Lung (tissue), 11 donors: ENCODE measurements at regions not wholly inside any gene's neighbourhood (a gene's known extent, or its start where the extent isn't known, plus 50 kb on each side); places are given as distances from the start of the nearest gene placed in this dataset.

ENCODE experiments used
- ATAC-seq: fragments of 200-7000 bp; cut with Tn5 transposase; one replicate; pipeline ENCODE4 v1.9.1; 2020; ENCODE audit warnings: moderate number of reproducible peaks; ENCODE audit not compliant: insufficient read depth, low FRiP score
- DNase-seq, 3 donors: peaks; one replicate each; pipeline ENCODE4 v3.0.0-alpha.2; 2013 to 2017
- H3K27ac ChIP-seq, 2 donors: one replicate each; pipeline ENCODE4 v1.5.1; 2013; ENCODE audit warnings: mild to moderate bottlenecking in 2 of 2, moderate library complexity in 2 of 2, control low read depth in 1 of 2, inconsistent platforms in 1 of 2, low read depth in 1 of 2, low read length in 1 of 2
- H3K27me3 ChIP-seq, 3 donors: one replicate each; pipeline ENCODE4 v1.5.1; 2013; ENCODE audit warnings: low read length in 2 of 3; ENCODE audit not compliant: control insufficient read depth in 3 of 3, insufficient read depth in 3 of 3
- H3K36me3 ChIP-seq, 4 donors: one replicate each; pipeline ENCODE4 v1.5.1; 2013; ENCODE audit warnings: low read length in 4 of 4, mild to moderate bottlenecking in 1 of 4, moderate library complexity in 1 of 4; ENCODE audit not compliant: control insufficient read depth in 4 of 4, insufficient read depth in 4 of 4
- H3K4me1 ChIP-seq, 5 donors: one replicate each; pipeline ENCODE4 v1.5.1; 2013; ENCODE audit warnings: low read length in 5 of 5, mild to moderate bottlenecking in 2 of 5, moderate library complexity in 1 of 5; ENCODE audit not compliant: control insufficient read depth in 5 of 5, insufficient read depth in 5 of 5
- H3K4me3 ChIP-seq: one replicate; pipeline ENCODE4 v1.5.1; 2013; ENCODE audit warnings: mild to moderate bottlenecking, control low read depth, moderate library complexity
- H3K9ac ChIP-seq, 2 donors: one replicate each; pipeline ENCODE4 v1.5.1; 2013; ENCODE audit warnings: low read length in 2 of 2, control low read depth in 1 of 2; ENCODE audit not compliant: insufficient read depth in 1 of 2
- H3K9me3 ChIP-seq, 4 donors: one replicate each; pipeline ENCODE4 v1.5.1; 2013; ENCODE audit warnings: low read length in 3 of 4, mild to moderate bottlenecking in 1 of 4, moderate library complexity in 1 of 4; ENCODE audit not compliant: control insufficient read depth in 4 of 4, insufficient read depth in 3 of 4
- WGBS, 2 donors: extraction: QIAGEN DNeasy Blood & Tissue Kit; methylation state at CpG; one replicate each; pipeline ENCODE4 v1.1.7; 2013; 5-methylcytosine and 5-hydroxymethylcytosine counted together
- TF ChIP-seq, protein P1 (sequence below): IDR thresholded peaks from 2 replicates; pipeline ENCODE4 v1.5.1; 2012; ENCODE audit warnings: mild to moderate bottlenecking; ENCODE audit errors: control extremely low read depth, extremely low read depth
- donor health status: control.
- donor health status: control.
- donor health status: Bipolar disorder and iron deficiency.
- donor health status: healthy.
- donor health status: DM: yes; HTN: yes; CAD: no.

DNA sequence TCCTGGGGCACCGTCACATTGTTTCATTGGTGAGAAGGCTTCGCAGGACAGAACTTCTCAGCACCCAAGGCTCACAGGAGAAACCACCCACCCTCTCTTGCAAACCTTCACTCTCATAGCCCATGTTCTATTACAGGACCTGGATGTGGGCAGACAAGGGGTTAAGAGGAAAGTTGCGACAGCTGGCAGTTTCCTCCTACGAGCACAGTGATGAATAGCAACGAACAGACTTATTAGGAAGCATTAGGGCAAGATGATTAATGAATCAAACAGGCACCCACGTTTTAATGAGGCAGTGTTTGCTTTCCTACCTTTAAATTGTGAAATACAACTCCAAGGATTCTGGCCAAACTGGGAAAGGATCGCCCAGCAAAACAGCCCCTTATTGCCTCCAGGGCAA lies 339.3 kb downstream of the DRD1 start:
- Histone ChIP-seq H3K4me1 (no peaks in the 10 kb centered on the region), H3K9ac (no peak overlapping the region), H3K36me3 (no peaks in the 10 kb centered on the region), H3K27ac (no peak overlapping the region), H3K9me3 (peaks cover 0 to 7% (median 2%) of the 10 kb centered on the region in 4 donors), H3K4me3 (no peak overlapping the region), H3K27me3 (peaks cover 0 to 13% (median 0%) of the 10 kb centered on the region in 3 donors)
- no peak for DNase-seq
- no peak for ATAC-seq
- TF ChIP-seq, protein P1, sequence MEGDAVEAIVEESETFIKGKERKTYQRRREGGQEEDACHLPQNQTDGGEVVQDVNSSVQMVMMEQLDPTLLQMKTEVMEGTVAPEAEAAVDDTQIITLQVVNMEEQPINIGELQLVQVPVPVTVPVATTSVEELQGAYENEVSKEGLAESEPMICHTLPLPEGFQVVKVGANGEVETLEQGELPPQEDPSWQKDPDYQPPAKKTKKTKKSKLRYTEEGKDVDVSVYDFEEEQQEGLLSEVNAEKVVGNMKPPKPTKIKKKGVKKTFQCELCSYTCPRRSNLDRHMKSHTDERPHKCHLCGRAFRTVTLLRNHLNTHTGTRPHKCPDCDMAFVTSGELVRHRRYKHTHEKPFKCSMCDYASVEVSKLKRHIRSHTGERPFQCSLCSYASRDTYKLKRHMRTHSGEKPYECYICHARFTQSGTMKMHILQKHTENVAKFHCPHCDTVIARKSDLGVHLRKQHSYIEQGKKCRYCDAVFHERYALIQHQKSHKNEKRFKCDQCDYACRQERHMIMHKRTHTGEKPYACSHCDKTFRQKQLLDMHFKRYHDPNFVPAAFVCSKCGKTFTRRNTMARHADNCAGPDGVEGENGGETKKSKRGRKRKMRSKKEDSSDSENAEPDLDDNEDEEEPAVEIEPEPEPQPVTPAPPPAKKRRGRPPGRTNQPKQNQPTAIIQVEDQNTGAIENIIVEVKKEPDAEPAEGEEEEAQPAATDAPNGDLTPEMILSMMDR: no peak
- WGBS, 2 donors: 27 to 33% methylated on average over 7 of the region's 7 CpGs

DNA sequence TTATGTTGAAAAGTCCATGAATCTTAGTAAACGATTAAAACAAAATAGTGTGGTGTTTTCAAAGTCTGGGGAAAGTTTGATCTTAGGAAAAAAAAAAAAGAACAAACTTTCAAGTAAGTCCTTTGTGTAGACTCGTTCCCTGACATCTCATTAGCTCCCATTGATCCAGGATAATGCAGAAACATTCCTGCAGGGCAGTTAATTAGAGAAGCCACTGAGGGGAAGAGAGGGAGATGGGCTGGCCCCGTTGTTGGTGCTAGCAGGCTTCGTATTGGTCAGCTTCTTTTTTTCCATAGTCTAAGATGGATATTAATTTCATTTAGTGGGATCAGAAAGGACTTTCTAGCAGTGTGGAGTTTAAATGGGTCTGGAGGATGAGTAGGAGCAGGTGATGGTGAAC lies 340.2 kb downstream of the DRD1 start:
- Histone ChIP-seq H3K4me3 (no peak overlapping the region), H3K36me3 (no peaks in the 10 kb centered on the region), H3K27me3 (peaks cover 0 to 13% (median 0%) of the 10 kb centered on the region in 3 donors), H3K27ac (no peak overlapping the region), H3K9ac (no peak overlapping the region), H3K9me3 (peaks cover 0 to 5% (median 0%) of the 10 kb centered on the region in 4 donors), H3K4me1 (no peaks in the 10 kb centered on the region)
- DNase-seq (no peak), ATAC-seq (no peak)
- 61 to 75% methylated on average over 4 of the region's 4 CpGs for WGBS, 2 donors
- TF ChIP-seq, protein P1: no peak

DNA sequence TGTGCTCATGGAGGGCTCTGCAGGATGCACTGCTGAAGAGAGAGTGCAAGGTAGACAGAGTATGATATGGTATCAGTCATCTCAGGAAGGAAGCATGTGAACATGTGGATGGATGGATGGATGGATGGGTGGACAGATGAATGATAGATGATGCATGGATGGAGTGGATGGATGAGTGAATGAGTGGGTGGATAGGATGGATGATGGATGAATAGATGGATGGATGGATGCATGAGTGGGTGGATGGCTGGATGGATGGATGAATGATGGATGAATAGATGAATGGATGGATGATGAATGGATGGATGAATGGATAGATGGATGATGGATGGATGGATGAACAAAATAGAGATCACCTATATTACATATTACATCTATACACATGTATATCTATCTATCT lies 341.3 kb downstream of the DRD1 start:
- Histone ChIP-seq H3K4me3 (no peak overlapping the region), H3K27me3 (peaks cover 0 to 13% (median 0%) of the 10 kb centered on the region in 3 donors), H3K9me3 (peaks cover 0 to 5% (median 0%) of the 10 kb centered on the region in 4 donors), H3K4me1 (peaks cover 0 to 5% (median 4%) of the 10 kb centered on the region in 5 donors), H3K27ac (no peak overlapping the region), H3K9ac (no peak overlapping the region), H3K36me3 (no peaks in the 10 kb centered on the region)
- TF ChIP-seq, protein P1: no peak
- DNase-seq: no peak
- no peak for ATAC-seq

DNA sequence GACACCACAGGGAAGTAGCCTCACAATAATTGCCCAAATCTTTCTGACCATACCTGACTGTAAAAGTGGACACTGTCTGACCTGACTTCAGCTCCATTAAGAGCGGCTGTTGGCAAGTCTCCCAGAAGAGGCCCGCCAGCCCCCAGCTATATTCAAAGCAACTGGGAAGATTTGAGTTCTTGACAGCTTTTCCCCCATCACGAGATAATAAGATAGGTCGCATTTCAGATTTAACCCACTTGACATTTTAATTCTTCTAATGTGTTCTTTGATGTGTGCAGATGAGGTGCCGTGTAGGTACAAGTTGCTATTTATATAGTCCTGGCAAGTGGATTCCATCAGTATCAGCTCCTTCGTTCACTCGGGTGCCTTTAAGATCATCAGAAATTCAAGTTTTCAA lies 345.7 kb downstream of the DRD1 start:
- DNase-seq (peak in 2 of 3 donors; percentile 17 to 33), ATAC-seq (no peak)
- TF ChIP-seq, protein P1: no peak
- peaks cover 0 to 5% (median 4%) of the 10 kb centered on the region in 5 donors for H3K4me1 ChIP-seq
- 46 to 69% methylated on average over 7 of the region's 7 CpGs for WGBS, 2 donors
- H3K36me3 ChIP-seq: no peaks in the 10 kb centered on the region
- H3K27ac ChIP-seq: no peak overlapping the region
- no peak overlapping the region for H3K9ac ChIP-seq
- H3K27me3 ChIP-seq: peaks cover 0 to 5% (median 0%) of the 10 kb centered on the region in 3 donors
- H3K9me3 ChIP-seq: no peaks in the 10 kb centered on the region
- H3K4me3 ChIP-seq: no peak overlapping the region
